ENCODE measurements at regions not wholly inside any gene's neighbourhood (a gene's known extent, or its start where the extent isn't known, plus 50 kb on each side); places are given as distances from the start of the nearest gene placed in this dataset.

- no peak overlapping the region for H3K4me3 ChIP-seq (ENCODE audit: low read depth, low read length)
- TF ChIP-seq CTCF (IDR thresholded peaks at IDR 0.05; ENCODE audit: low read depth, low read length, missing control alignments), result no peak
- DNase-seq (ENCODE audit: low read depth), result no peak
Measured at GRCh38 chr1:208460823-208461222, 216.6 kb upstream of the PLXNA2 start.

GRCh38 chr1:208461680-208462079, 217.5 kb upstream of the PLXNA2 start:
- no peak for DNase-seq (ENCODE audit: low read depth)
- no peak overlapping the region for H3K4me3 ChIP-seq (ENCODE audit: low read depth, low read length)
- peak; percentile 45 for TF ChIP-seq CTCF (IDR thresholded peaks at IDR 0.05; ENCODE audit: low read depth, low read length, missing control alignments)

GRCh38 chr1:208462761-208463160, 218.6 kb upstream of the PLXNA2 start:
- no peak overlapping the region for H3K4me3 ChIP-seq (ENCODE audit: low read depth, low read length)
- DNase-seq (ENCODE audit: low read depth), result no peak
- TF ChIP-seq CTCF (IDR thresholded peaks at IDR 0.05; ENCODE audit: low read depth, low read length, missing control alignments), result no peak

GRCh38 chr1:208465266-208465665, 221.1 kb upstream of the PLXNA2 start:
- TF ChIP-seq CTCF (IDR thresholded peaks at IDR 0.05; ENCODE audit: low read depth, low read length, missing control alignments), result no peak
- no peak for DNase-seq (ENCODE audit: low read depth)
- no peak overlapping the region for H3K4me3 ChIP-seq (ENCODE audit: low read depth, low read length)

GRCh38 chr1:208465786-208466590, 221.8 kb upstream of the PLXNA2 start:
- DNase-seq (ENCODE audit: low read depth), result no peak
- no peak overlapping the region for H3K4me3 ChIP-seq (ENCODE audit: low read depth, low read length)
- TF ChIP-seq CTCF (IDR thresholded peaks at IDR 0.05; ENCODE audit: low read depth, low read length, missing control alignments), result no peak

GRCh38 chr1:208467151-208467780, 223.1 kb upstream of the PLXNA2 start:
- H3K4me3 ChIP-seq (ENCODE audit: low read depth, low read length), result no peak overlapping the region
- DNase-seq (ENCODE audit: low read depth), result no peak
- no peak for TF ChIP-seq CTCF (IDR thresholded peaks at IDR 0.05; ENCODE audit: low read depth, low read length, missing control alignments)
